ENCODE measurements at regions not wholly inside any gene's neighbourhood (a gene's known extent, or its start where the extent isn't known, plus 50 kb on each side); places are given as distances from the start of the nearest gene placed in this dataset.

- DNase-seq (ENCODE audit: low read depth) = no peak
These were observed 327.7 kb downstream of the CDC5L start for GRCh38 chr6:44715188-44715587.

- no peak for DNase-seq (ENCODE audit: low read depth)
These were observed 328.4 kb downstream of the CDC5L start for GRCh38 chr6:44715925-44716324.

- no peak for DNase-seq (ENCODE audit: low read depth)
These were observed 329.9 kb downstream of the CDC5L start for GRCh38 chr6:44717431-44717830.

- DNase-seq (ENCODE audit: low read depth) = no peak
These were observed 334.6 kb downstream of the CDC5L start for GRCh38 chr6:44721954-44722578.

GRCh38 chr6:44722736-44723135 is 335.2 kb downstream of the CDC5L start:
- DNase-seq (ENCODE audit: low read depth) = no peak

GRCh38 chr6:44723439-44724197 is 336.1 kb downstream of the CDC5L start:
- DNase-seq (ENCODE audit: low read depth) = no peak

- no peak for DNase-seq (ENCODE audit: low read depth)
These were observed 337.6 kb downstream of the CDC5L start for GRCh38 chr6:44725070-44725469.

- DNase-seq (ENCODE audit: low read depth) = no peak
These were observed 340.4 kb downstream of the CDC5L start for GRCh38 chr6:44727651-44728630.

- DNase-seq (ENCODE audit: low read depth) = no peak
These were observed 343.4 kb downstream of the CDC5L start for GRCh38 chr6:44730771-44731391.

GRCh38 chr6:44731485-44732095 is 344.1 kb downstream of the CDC5L start:
- no peak for DNase-seq (ENCODE audit: low read depth)

- no peak for DNase-seq (ENCODE audit: low read depth)
These were observed 344.7 kb downstream of the CDC5L start for GRCh38 chr6:44732243-44732642.

GRCh38 chr6:44733126-44733525 is 345.6 kb downstream of the CDC5L start:
- DNase-seq (ENCODE audit: low read depth) = no peak

- DNase-seq (ENCODE audit: low read depth) = no peak
These were observed 346.4 kb downstream of the CDC5L start for GRCh38 chr6:44733868-44734267.

- no peak for DNase-seq (ENCODE audit: low read depth)
These were observed 347.6 kb downstream of the CDC5L start for GRCh38 chr6:44734886-44735629.

GRCh38 chr6:44735630-44735963 is 348.1 kb downstream of the CDC5L start:
- DNase-seq (ENCODE audit: low read depth) = no peak

GRCh38 chr6:44737341-44737740 is 349.8 kb downstream of the CDC5L start:
- no peak for DNase-seq (ENCODE audit: low read depth)

GRCh38 chr6:44737829-44738528 is 350.5 kb downstream of the CDC5L start:
- DNase-seq (ENCODE audit: low read depth) = no peak

- no peak for DNase-seq (ENCODE audit: low read depth)
These were observed 351.2 kb downstream of the CDC5L start for GRCh38 chr6:44738601-44739146.

- no peak for DNase-seq (ENCODE audit: low read depth)
These were observed 351.7 kb downstream of the CDC5L start for GRCh38 chr6:44739181-44739580.

GRCh38 chr6:44740566-44741120 is 353.1 kb downstream of the CDC5L start:
- DNase-seq (ENCODE audit: low read depth) = no peak
